Stimulated activated CD4-positive, alpha-beta T cell treated with anti-CD3 and anti-CD28 coated beads, TNF-alpha, amount 100 ng/mL, for 24 hours (primary cell): ENCODE measurements at regions not wholly inside any gene's neighbourhood (a gene's known extent, or its start where the extent isn't known, plus 50 kb on each side); places are given as distances from the start of the nearest gene placed in this dataset.
"Not testable (repeated sequence)": the region's sequence is repeated elsewhere in the genome, so short reads cannot be mapped to it uniquely, and the experiment has no call there.

ENCODE experiments used
- DNase-seq, 3 experiments: peaks; one replicate each; pipeline ENCODE4 v3.0.0-alpha.2; 2020; ENCODE audit warnings: low read depth in 3 of 3

- DNase-seq: no peak
These were observed 95.4 kb upstream of the KLF4 start for GRCh38 chr9:107584944-107585343.

GRCh38 chr9:107584186-107584585, 94.6 kb upstream of the KLF4 start:
- no peak for DNase-seq

- DNase-seq: no peak
These were observed 87.7 kb upstream of the KLF4 start for GRCh38 chr9:107577140-107577776.

DNA sequence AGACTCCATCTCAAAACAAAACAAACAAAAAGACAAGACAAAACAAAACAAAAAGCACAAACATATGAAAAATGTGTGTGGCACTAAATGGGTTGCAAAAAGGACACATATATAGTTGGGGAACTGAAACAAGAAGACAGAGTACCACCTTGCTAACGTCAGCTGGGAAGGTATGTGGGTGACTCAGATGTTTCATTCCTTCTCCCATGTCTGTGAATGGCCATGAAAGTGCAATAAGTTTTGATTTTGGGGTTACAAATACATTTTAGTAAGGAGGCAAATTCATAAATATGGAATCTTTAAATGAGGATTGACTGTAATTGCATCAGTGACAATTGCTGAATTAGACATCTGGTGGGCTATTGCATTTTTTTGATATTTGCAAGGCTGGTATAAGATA, 81.6 kb upstream of the KLF4 start:
- DNase-seq: no peak

GRCh38 chr9:107569174-107569573, 79.6 kb upstream of the KLF4 start:
- no peak for DNase-seq

GRCh38 chr9:107568406-107568805, 78.8 kb upstream of the KLF4 start:
- not testable (repeated sequence) for DNase-seq

- no peak for DNase-seq
These were observed 77.9 kb upstream of the KLF4 start for GRCh38 chr9:107567462-107567861.

DNA sequence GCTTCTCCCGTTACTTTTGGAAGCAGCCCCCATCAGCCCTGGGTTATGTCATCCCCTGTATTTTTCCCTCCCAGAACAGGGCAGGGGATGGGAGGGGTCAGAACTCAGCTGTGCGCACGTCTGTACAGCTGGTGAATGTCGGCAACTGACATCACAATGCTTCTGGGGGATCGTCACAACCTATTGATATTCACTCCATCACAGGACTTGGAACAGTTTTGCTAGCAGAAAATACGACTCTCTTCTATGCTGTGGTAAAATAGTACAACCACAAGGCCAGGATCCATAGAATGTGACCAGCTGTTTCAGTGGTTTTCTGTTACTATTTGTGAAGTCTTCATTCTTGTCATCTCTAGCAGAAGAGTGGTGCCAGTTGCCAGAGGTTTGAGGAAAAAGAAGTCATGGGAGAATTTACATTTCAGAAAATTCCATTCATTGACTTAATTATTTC, 77.1 kb upstream of the KLF4 start:
- no peak for DNase-seq

- DNase-seq: no peak
These were observed 73.2 kb upstream of the KLF4 start for GRCh38 chr9:107562798-107563197.

- DNase-seq: no peak
These were observed 70.0 kb upstream of the KLF4 start for GRCh38 chr9:107559494-107560086.

DNA sequence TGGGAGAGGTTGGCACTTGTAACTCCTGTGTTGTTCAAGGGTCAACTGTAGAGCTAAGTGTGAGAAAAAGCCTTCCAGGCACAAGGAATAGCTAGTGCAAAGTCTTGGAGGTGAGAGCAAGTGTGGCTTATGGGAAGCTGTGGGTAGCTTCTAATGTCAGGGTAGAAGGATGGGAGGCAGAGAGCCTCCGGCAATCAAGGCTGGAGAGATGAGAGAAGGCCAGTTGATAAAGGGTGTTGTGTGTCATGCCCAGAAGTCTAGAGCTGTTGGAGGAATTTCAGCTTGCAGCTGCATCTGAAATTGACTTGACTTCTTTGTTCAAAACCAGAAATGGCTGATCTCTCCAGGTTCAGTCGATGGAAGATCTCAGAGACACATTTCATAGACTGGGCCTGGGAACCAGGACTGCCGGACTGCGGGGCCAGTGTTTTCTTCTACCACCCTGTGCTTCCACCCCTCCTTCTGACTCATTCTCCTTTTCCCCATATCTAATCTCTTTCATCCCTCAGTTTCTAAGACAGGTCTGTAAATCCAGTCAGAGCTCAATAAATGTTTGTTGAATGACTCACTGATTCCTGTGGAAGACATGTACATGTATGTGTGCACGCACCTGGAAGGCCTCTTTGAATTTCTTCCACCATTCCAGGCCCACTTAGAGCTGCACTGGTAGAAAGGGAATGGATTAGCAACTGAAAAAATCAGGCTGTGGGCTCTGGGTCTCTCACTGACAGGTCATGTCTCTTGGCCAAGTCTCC, 67.8 kb upstream of the KLF4 start:
- DNase-seq: no peak

DNA sequence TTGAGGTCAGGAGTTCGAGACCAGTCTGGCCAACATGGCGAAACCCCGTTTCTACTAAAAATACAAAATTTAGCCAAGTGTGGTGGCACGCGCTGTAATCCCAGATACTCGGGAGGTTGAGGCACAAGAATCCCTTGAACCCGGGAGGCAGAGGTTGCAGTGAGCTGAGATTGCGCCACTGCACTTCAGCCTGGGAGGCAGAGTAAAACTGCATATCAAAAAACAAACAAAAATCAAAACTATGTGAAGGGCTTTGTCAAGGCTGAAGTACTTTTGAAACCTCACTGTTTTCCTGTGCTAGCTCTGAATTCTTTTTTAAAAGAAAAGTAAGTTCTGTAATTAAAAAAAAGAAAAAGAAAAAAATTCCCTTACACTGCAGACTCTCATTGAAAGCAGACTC, 65.1 kb upstream of the KLF4 start:
- no peak for DNase-seq

- no peak for DNase-seq
These were observed 59.0 kb upstream of the KLF4 start for GRCh38 chr9:107548298-107549142.

GRCh38 chr9:107547772-107548297, 58.3 kb upstream of the KLF4 start:
- no peak for DNase-seq

GRCh38 chr9:107547303-107547702, 57.7 kb upstream of the KLF4 start:
- DNase-seq: no peak

DNA sequence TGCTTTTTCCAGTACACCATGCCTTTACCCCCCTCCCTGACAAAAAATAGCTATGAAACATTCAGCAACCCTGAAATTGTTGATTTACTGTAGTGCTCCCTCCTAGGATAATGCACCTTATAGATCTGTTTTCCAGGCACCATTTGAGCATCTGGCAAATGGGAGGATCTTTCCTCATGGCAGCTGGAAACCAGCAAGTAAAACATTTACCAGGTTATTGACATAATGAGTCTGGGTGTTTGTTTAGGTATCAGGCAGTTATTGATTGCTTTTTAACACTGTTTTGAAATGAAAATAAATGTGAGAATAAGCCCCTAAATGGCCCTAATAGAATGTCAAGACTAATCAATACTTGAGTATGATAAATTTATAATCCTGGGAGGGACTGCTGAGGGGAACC, 57.3 kb upstream of the KLF4 start:
- no peak for DNase-seq

DNA sequence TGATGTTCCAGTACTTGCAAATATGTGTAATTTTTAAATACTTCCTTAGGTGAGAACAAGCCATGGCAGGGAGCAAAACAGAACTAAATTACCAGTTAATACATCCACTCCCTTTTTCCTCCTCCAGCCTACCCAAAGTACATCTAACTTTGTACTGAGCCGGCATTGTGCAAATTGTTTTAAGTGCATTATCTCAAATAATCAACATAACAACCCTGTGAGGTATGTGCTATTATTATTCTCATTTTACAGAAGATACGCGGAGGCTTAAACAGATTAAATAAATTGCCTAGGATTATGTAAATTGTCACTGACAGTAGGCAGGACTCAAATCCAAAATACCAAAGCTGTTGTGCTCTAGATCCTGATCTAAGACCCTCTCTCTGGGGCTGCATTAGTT, 55.5 kb upstream of the KLF4 start:
- DNase-seq: no peak

GRCh38 chr9:107542411-107543157, 53.0 kb upstream of the KLF4 start:
- DNase-seq: no peak

DNA sequence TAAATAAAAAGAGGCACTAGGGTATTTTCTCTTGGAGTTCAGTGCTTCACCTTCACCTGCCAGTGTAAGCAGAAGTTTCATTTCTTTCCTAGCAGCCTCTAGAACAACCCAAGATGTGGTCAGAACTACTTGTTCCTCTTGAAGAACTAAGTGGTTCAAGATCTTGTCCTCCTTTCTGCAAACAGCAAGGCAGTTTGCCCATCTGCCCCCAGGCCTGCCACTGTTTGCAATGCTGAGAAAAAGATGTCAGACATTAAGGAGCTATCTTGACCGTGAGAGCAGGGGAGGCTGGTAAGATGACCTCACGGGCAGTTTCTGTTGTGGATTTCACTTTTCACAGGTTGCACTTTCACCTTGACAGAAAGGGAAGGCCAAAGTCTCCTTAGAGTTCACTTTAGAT, 52.0 kb upstream of the KLF4 start:
- no peak for DNase-seq

GRCh38 chr9:107540164-107540561, 50.6 kb upstream of the KLF4 start:
- no peak for DNase-seq

- DNase-seq: no peak
These were observed 50.0 kb upstream of the KLF4 start for GRCh38 chr9:107539427-107540163.
